ENCODE measurements at regions not wholly inside any gene's neighbourhood (a gene's known extent, or its start where the extent isn't known, plus 50 kb on each side); places are given as distances from the start of the nearest gene placed in this dataset.

DNA sequence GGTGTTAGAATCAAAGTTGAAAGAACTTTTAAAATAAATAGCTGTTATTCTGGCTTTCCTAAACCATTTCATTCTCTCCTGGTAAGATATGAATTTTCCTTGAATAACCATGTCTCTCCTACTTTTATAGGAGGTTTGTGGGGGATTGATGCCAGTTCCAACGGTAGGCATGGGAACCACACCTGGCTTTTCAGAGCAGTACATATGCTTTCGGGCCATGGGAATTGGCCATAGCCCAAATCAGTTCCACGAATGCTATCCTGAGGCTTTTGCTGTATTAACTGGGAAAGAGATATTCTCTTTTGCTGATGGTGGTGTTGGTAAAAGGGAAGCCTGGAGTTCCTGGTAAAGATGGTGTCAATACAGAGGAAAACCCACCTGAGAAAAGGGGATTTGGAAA is 396.2 kb upstream of the ZNF385D start:
- H3K4me3 Mint-ChIP-seq: no peak overlapping the region
- H3K36me3 Mint-ChIP-seq: no peaks in the 10 kb centered on the region
- ATAC-seq: no peak
- H3K9me3 Mint-ChIP-seq: no peaks in the 10 kb centered on the region
- POLR2A ChIA-PET: no interaction called here
- no peak overlapping the region for H3K27ac Mint-ChIP-seq
- H3K27me3 Mint-ChIP-seq (ENCODE audit: low read depth): no peaks in the 10 kb centered on the region
- DNase-seq (ENCODE audit: low spot score): no peak
- H3K4me1 Mint-ChIP-seq: peaks cover 20% of the 10 kb centered on the region
- TF ChIP-seq, protein P1, sequence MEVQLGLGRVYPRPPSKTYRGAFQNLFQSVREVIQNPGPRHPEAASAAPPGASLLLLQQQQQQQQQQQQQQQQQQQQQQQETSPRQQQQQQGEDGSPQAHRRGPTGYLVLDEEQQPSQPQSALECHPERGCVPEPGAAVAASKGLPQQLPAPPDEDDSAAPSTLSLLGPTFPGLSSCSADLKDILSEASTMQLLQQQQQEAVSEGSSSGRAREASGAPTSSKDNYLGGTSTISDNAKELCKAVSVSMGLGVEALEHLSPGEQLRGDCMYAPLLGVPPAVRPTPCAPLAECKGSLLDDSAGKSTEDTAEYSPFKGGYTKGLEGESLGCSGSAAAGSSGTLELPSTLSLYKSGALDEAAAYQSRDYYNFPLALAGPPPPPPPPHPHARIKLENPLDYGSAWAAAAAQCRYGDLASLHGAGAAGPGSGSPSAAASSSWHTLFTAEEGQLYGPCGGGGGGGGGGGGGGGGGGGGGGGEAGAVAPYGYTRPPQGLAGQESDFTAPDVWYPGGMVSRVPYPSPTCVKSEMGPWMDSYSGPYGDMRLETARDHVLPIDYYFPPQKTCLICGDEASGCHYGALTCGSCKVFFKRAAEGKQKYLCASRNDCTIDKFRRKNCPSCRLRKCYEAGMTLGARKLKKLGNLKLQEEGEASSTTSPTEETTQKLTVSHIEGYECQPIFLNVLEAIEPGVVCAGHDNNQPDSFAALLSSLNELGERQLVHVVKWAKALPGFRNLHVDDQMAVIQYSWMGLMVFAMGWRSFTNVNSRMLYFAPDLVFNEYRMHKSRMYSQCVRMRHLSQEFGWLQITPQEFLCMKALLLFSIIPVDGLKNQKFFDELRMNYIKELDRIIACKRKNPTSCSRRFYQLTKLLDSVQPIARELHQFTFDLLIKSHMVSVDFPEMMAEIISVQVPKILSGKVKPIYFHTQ (CRISPR knock-in tag; IDR thresholded peaks at IDR 0.05): no peak
- no peak for TF ChIP-seq CBFB (CRISPR knock-in tag; IDR thresholded peaks at IDR 0.05; ENCODE audit: low read depth)
- no peak for TF ChIP-seq ZNF416 (CRISPR knock-in tag; IDR thresholded peaks at IDR 0.05)
- TF ChIP-seq FOXJ3 (CRISPR knock-in tag; IDR thresholded peaks at IDR 0.05; ENCODE audit: borderline replicate concordance): no peak
- TF ChIP-seq, protein P2, sequence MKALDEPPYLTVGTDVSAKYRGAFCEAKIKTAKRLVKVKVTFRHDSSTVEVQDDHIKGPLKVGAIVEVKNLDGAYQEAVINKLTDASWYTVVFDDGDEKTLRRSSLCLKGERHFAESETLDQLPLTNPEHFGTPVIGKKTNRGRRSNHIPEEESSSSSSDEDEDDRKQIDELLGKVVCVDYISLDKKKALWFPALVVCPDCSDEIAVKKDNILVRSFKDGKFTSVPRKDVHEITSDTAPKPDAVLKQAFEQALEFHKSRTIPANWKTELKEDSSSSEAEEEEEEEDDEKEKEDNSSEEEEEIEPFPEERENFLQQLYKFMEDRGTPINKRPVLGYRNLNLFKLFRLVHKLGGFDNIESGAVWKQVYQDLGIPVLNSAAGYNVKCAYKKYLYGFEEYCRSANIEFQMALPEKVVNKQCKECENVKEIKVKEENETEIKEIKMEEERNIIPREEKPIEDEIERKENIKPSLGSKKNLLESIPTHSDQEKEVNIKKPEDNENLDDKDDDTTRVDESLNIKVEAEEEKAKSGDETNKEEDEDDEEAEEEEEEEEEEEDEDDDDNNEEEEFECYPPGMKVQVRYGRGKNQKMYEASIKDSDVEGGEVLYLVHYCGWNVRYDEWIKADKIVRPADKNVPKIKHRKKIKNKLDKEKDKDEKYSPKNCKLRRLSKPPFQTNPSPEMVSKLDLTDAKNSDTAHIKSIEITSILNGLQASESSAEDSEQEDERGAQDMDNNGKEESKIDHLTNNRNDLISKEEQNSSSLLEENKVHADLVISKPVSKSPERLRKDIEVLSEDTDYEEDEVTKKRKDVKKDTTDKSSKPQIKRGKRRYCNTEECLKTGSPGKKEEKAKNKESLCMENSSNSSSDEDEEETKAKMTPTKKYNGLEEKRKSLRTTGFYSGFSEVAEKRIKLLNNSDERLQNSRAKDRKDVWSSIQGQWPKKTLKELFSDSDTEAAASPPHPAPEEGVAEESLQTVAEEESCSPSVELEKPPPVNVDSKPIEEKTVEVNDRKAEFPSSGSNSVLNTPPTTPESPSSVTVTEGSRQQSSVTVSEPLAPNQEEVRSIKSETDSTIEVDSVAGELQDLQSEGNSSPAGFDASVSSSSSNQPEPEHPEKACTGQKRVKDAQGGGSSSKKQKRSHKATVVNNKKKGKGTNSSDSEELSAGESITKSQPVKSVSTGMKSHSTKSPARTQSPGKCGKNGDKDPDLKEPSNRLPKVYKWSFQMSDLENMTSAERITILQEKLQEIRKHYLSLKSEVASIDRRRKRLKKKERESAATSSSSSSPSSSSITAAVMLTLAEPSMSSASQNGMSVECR (CRISPR knock-in tag; IDR thresholded peaks at IDR 0.05; ENCODE audit: borderline replicate concordance): no peak
- CTCF ChIA-PET: no interaction called here

DNA sequence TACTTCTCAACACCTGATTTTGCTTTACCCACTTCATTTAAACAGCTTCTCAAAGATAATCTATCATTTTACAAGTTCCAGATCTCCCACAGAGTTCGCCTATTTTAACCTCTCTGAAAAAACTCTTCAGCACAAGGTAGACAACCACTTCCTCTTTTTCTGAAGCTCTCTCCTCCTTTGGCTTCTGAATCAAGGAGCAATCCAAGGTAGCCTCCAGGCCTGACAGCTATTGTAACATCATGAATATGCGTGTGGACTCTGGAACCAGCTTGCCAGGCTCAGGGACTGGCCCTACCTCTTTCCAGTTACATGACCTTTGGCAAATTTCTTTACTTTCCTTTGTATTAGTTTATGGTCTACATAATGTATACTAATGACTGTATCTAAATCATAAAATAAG is 405.9 kb upstream of the ZNF385D start:
- DNase-seq (ENCODE audit: low spot score): no peak
- Mint-ChIP-seq H3K9me3 (no peaks in the 10 kb centered on the region), H3K36me3 (no peaks in the 10 kb centered on the region), H3K27me3 (ENCODE audit: low read depth) (no peaks in the 10 kb centered on the region), H3K27ac (no peak overlapping the region), H3K4me1 (peaks cover 19% of the 10 kb centered on the region), H3K4me3 (no peak overlapping the region)
- peak; percentile 91 for ATAC-seq
- ChIA-PET POLR2A (interaction anchor here (0.5 kb wide), 1 partner anchor 146 kb away, joined by 3 read pairs; no protein-coding TSS in a partner anchor), CTCF (no interaction called here)
- TF ChIP-seq, protein P3, sequence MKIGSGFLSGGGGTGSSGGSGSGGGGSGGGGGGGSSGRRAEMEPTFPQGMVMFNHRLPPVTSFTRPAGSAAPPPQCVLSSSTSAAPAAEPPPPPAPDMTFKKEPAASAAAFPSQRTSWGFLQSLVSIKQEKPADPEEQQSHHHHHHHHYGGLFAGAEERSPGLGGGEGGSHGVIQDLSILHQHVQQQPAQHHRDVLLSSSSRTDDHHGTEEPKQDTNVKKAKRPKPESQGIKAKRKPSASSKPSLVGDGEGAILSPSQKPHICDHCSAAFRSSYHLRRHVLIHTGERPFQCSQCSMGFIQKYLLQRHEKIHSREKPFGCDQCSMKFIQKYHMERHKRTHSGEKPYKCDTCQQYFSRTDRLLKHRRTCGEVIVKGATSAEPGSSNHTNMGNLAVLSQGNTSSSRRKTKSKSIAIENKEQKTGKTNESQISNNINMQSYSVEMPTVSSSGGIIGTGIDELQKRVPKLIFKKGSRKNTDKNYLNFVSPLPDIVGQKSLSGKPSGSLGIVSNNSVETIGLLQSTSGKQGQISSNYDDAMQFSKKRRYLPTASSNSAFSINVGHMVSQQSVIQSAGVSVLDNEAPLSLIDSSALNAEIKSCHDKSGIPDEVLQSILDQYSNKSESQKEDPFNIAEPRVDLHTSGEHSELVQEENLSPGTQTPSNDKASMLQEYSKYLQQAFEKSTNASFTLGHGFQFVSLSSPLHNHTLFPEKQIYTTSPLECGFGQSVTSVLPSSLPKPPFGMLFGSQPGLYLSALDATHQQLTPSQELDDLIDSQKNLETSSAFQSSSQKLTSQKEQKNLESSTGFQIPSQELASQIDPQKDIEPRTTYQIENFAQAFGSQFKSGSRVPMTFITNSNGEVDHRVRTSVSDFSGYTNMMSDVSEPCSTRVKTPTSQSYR (CRISPR knock-in tag; IDR thresholded peaks at IDR 0.05): no peak
- TF ChIP-seq NFATC4 (CRISPR knock-in tag; IDR thresholded peaks at IDR 0.05): no peak
- TF ChIP-seq, protein P4, sequence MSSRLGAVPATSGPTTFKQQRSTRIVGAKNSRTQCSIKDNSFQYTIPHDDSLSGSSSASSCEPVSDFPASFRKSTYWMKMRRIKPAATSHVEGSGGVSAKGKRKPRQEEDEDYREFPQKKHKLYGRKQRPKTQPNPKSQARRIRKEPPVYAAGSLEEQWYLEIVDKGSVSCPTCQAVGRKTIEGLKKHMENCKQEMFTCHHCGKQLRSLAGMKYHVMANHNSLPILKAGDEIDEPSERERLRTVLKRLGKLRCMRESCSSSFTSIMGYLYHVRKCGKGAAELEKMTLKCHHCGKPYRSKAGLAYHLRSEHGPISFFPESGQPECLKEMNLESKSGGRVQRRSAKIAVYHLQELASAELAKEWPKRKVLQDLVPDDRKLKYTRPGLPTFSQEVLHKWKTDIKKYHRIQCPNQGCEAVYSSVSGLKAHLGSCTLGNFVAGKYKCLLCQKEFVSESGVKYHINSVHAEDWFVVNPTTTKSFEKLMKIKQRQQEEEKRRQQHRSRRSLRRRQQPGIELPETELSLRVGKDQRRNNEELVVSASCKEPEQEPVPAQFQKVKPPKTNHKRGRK (CRISPR knock-in tag; IDR thresholded peaks at IDR 0.05; ENCODE audit: borderline replicate concordance): no peak
- TF ChIP-seq, protein P5, sequence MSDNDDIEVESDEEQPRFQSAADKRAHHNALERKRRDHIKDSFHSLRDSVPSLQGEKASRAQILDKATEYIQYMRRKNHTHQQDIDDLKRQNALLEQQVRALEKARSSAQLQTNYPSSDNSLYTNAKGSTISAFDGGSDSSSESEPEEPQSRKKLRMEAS (CRISPR knock-in tag; IDR thresholded peaks at IDR 0.05): no peak

DNA sequence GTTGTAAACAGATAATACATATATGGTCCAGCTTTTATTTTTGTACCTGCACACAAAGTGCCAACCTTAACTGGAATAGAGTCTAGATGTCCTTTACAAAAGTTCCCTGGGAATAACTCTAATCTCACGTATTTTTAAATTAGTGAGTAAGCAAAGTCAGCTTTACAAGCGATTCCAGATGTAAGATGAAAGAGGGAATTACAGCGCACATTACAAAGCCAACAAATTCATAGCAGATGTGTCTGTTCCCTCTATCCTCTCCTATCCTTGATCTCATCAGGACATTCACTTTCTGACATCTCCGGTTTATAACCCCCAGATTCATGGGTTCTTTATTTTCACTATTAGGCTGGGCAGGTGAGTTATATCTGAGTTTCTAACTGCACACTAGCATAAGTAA is 406.8 kb upstream of the ZNF385D start:
- DNase-seq (ENCODE audit: low spot score) (no peak), ATAC-seq (no peak)
- Mint-ChIP-seq H3K4me1 (peaks cover 16% of the 10 kb centered on the region), H3K27ac (no peak overlapping the region), H3K27me3 (ENCODE audit: low read depth) (no peaks in the 10 kb centered on the region), H3K9me3 (no peaks in the 10 kb centered on the region), H3K4me3 (no peak overlapping the region), H3K36me3 (no peaks in the 10 kb centered on the region)
- ChIA-PET CTCF (no interaction called here), POLR2A (no interaction called here)
- TF ChIP-seq, protein P6, sequence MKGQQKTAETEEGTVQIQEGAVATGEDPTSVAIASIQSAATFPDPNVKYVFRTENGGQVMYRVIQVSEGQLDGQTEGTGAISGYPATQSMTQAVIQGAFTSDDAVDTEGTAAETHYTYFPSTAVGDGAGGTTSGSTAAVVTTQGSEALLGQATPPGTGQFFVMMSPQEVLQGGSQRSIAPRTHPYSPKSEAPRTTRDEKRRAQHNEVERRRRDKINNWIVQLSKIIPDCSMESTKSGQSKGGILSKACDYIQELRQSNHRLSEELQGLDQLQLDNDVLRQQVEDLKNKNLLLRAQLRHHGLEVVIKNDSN (CRISPR knock-in tag; IDR thresholded peaks at IDR 0.05): no peak
- TF ChIP-seq, protein P7, sequence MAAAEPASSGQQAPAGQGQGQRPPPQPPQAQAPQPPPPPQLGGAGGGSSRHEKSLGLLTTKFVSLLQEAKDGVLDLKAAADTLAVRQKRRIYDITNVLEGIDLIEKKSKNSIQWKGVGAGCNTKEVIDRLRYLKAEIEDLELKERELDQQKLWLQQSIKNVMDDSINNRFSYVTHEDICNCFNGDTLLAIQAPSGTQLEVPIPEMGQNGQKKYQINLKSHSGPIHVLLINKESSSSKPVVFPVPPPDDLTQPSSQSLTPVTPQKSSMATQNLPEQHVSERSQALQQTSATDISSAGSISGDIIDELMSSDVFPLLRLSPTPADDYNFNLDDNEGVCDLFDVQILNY (CRISPR knock-in tag; IDR thresholded peaks at IDR 0.05): no peak
- TF ChIP-seq, protein P8, sequence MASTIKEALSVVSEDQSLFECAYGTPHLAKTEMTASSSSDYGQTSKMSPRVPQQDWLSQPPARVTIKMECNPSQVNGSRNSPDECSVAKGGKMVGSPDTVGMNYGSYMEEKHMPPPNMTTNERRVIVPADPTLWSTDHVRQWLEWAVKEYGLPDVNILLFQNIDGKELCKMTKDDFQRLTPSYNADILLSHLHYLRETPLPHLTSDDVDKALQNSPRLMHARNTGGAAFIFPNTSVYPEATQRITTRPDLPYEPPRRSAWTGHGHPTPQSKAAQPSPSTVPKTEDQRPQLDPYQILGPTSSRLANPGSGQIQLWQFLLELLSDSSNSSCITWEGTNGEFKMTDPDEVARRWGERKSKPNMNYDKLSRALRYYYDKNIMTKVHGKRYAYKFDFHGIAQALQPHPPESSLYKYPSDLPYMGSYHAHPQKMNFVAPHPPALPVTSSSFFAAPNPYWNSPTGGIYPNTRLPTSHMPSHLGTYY (CRISPR knock-in tag; IDR thresholded peaks at IDR 0.05): no peak
- TF ChIP-seq, protein P9, sequence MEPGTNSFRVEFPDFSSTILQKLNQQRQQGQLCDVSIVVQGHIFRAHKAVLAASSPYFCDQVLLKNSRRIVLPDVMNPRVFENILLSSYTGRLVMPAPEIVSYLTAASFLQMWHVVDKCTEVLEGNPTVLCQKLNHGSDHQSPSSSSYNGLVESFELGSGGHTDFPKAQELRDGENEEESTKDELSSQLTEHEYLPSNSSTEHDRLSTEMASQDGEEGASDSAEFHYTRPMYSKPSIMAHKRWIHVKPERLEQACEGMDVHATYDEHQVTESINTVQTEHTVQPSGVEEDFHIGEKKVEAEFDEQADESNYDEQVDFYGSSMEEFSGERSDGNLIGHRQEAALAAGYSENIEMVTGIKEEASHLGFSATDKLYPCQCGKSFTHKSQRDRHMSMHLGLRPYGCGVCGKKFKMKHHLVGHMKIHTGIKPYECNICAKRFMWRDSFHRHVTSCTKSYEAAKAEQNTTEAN (CRISPR knock-in tag; IDR thresholded peaks at IDR 0.05): no peak

All from WTC11 (cell line).